Suppressor macrophage treated with lipopolysaccharide for 1 hour (primary cell): ENCODE measurements at regions not wholly inside any gene's neighbourhood (a gene's known extent, or its start where the extent isn't known, plus 50 kb on each side); places are given as distances from the start of the nearest gene placed in this dataset.

Source experiments
- DNase-seq, 3 donors: peaks; one replicate each; pipeline ENCODE4 v3.0.0-alpha.2; 2020 to 2022

- no peak for DNase-seq
Measured at GRCh38 chr2:6759689-6760088, 106.0 kb downstream of the CMPK2 start.

- DNase-seq = no peak
Measured at GRCh38 chr2:6760132-6760531, 105.6 kb downstream of the CMPK2 start.

- no peak for DNase-seq
Measured at GRCh38 chr2:6764968-6765723, 100.6 kb downstream of the CMPK2 start.

GRCh38 chr2:6769346-6769745, 96.4 kb downstream of the CMPK2 start:
- no peak for DNase-seq

DNA sequence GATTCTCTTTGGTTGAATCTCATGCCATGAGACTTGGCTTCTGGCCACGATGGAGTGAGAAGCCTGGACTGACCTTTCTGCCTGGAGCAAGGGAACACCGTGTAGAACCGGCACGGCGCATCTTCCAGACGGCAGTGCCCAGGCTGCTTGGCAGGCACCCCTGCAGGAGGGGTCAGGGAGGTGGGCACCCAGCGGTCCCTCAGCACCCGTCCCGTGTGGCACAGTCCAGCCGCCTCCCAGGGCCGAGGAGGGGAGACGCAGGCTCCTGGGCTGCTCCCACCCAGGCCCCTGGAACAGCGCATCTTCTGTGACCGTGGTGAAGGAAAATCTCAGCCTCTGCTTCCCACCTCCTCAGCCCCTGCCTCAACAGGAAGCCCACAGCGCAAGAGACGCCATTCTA, 95.7 kb downstream of the CMPK2 start:
- DNase-seq = no peak

DNA sequence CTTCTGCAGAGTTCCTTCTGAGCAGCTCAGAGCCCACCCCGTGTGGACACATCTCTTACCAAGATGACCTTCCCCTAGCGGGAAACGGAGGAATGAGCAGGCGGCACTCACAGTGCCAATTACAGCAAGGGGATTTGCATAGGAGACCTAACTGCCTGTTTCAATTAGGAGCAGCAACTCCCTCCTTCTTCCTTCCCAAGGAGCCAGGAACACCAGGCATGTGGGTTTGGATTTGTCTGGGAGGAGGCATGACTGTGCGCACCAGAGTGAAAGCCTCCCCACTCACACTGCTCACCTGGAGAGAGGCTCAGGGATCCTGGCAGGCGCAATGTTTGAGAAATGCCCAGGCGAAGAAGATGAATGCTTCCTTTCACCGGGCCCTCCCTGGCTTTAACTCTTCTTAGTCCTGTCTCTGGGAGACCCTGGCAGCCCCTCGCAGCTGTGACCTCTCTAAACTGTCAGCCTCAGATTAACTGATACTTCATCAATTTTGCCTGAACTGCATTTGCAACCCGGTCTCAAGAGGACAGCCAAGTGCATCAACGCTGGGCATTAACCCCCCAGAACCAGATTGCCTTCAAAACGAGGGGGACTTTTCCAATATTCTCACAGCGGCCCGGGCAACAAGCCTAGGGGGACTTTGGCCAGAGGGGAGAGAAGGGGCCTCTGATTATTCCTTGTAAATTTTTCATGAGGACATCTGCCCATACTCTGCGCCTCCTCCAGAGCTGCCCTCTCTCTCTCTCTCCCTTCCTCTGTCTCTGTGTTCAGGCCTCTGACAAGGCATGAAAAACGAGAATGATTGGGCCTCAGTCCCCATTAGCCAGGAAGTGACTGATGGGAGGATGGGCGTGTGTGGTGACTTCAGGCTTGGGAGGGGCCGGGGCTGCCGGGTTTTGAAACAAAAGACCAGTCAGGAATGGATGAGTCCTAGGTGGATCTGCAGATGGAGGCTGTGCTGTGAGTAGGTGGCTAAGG, 93.8 kb downstream of the CMPK2 start:
- no peak for DNase-seq

- peak; percentile 56 to 81 (median 65) for DNase-seq
Measured at GRCh38 chr2:6773007-6773693, 92.6 kb downstream of the CMPK2 start.

- no peak for DNase-seq
Measured at GRCh38 chr2:6773694-6774044, 92.0 kb downstream of the CMPK2 start.

GRCh38 chr2:6776125-6776524, 89.6 kb downstream of the CMPK2 start:
- DNase-seq = no peak

- no peak for DNase-seq
Measured at GRCh38 chr2:6777626-6778025, 88.1 kb downstream of the CMPK2 start.

DNA sequence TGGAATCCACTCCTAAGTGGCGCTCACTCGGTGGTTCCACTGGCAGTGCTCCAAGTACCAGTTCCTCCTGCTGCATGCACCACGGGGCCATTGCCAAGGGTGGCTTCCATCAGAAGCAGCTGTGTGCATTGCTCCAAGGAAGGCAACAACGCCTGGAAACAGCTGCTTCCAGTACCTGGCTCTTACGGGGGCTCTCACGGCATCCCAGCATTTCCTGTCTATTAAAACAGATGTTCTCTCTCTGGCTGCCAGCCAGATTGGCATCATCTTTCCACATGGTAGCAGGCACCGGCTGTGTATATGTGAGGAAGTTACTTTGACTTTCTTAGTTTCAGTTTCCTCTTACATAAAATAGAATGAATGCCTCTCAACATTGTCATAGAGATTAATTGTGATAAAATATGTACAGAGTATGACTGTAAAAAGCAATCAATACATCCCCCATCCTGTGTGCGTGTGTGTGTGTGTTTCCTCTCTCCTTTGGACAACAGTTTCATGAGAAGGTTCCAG, 84.9 kb downstream of the CMPK2 start:
- DNase-seq = peak; percentile 75 to 83 (median 75)

DNA sequence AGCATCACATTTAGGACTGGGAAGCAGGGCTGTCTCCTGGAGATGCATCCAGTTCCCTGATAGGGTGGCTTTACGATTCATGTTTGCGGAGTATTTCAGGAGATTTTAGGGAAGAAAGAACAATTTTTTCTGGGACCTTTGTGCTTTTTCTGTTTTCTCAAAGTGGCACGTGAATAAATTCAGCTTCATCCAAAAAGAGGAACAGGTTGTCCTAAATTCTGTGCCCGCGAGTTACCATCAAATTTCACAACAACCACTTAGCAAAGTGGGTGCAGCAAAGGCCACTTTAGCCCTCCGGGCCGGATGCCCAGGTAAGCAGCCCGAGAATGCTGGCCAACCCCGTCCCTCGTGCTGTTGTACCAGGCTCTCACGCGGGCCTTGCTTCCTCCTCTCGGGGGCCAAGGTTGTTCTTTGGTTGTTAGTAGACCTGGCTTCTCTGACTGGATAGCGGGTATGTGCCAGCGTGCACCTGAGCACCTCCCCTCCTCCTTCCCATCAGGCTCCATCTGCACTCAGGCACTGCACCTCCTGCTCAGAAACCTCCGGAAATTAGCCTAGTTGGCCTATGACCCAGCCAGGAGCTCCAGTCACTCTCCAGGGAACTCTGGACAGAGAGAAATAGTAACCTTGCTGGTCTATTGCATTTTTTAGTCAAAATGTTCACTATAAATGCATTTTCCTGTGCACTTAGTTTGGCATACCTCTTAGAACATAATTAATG, 83.0 kb downstream of the CMPK2 start:
- DNase-seq = peak in 1 of 3 donors; percentile 28

DNA sequence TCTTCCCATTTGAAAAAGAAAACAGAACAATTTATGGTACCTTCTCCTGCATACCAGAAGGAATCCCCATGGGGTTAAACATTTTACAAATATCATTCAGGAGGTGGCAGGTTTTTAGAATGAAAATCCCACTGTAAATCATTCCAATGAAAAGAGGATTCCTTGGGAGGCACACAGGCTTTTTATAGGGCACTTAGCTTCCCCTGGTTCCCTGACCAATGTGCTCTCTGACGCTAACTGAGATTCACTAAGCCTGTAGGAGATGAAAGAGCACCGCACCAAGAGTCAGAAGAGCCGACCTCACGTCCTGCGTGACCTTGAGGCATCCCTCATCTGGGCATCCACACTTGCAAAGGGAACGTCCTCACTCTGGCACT, 82.5 kb downstream of the CMPK2 start:
- no peak for DNase-seq

DNA sequence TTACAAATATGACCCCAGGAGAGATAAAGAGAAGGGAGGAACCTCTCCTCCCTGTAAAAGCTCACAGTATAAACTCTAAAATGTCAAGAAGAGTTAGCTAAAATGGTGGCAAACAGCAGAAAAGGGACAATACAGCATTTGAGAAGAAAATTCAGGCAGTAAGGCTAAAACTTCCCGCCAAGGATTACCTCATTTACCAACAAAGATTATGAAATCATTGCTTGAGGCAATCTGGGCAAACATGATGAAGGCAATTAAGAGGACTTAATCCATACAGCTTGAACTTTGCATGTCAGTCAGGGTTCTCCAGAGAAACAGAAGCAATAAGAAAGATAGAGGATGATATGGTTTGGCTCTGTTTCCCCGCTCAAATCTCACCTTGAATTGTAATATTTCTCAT, 81.4 kb downstream of the CMPK2 start:
- peak; percentile 46 to 73 (median 63) for DNase-seq

- DNase-seq = no peak
Measured at GRCh38 chr2:6785493-6785892, 80.2 kb downstream of the CMPK2 start.

DNA sequence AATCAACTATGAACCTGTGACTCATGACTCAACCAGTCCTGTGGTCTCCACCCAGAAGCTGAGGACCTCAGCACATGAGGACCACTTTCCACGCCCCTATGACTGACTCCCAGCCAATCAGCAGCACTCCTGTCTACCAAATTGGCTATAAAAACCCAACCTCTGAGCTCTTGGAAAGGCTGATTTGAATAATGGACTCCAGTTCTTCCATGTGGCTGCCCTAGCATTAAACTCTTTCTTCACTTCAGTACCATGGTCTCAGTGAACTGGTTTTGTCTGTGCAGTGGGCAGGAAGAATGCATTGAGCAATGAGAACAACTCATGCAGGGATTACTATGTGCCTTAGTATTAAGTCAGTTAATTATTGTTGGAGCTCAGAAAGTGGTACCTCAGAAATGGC, 78.3 kb downstream of the CMPK2 start:
- DNase-seq = no peak

DNA sequence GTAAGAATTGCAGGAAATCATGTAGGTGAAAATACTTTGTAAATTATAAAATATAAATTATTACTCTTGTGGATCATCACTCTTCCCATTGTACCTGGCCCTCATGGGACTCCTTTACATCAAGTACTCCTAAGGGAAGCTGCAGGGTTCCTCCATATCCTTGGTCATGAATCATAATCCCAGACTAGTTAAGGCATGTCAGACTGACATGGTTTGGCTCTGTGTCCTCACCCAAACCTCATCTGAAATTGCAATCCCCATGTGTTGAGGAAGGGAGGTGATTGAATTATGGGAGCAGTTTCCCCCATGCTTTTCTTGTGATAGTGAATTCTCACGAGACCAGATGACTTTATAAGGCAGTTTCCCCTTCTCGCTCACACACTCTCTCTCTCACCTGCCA, 77.1 kb downstream of the CMPK2 start:
- DNase-seq = no peak

- no peak for DNase-seq
Measured at GRCh38 chr2:6789559-6790138, 76.1 kb downstream of the CMPK2 start.

GRCh38 chr2:6791682-6792081, 74.0 kb downstream of the CMPK2 start:
- DNase-seq = no peak

- DNase-seq = no peak
Measured at GRCh38 chr2:6792883-6793282, 72.8 kb downstream of the CMPK2 start.

- DNase-seq = peak; percentile 30 to 43 (median 41)
Measured at GRCh38 chr2:6793371-6793770, 72.3 kb downstream of the CMPK2 start.

DNA sequence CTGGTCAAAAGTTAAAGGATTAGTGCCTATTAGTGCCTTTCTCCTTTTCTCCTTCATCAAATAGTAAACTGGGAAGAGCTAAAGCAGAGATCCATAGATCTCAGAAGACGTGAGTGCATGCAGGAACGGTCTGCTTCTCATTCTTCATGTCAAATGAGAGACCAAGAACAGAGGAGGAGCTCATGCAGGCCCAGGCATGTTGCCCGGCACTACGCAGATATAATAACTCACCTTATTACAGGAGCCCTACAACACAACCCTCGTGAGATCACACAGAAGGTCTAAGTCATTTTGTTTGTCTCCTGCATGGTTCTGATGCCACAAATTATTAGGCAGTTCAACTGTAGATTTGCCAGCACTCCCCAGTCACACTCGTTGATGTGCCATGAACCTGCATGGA, 71.8 kb downstream of the CMPK2 start:
- no peak for DNase-seq
